IMR-90 (cell line): ENCODE measurements at regions not wholly inside any gene's neighbourhood (a gene's known extent, or its start where the extent isn't known, plus 50 kb on each side); places are given as distances from the start of the nearest gene placed in this dataset.

ENCODE experiments used
- BHLHE40 ChIP-seq: fragments of 150-350 bp; IDR thresholded peaks from 2 replicates; pipeline ENCODE4 v1.6.1; 2016; ENCODE audit warnings: mild to moderate bottlenecking, low read depth, low read length
- CEBPB ChIP-seq: IDR thresholded peaks from 2 replicates; pipeline ENCODE4 v1.6.1; 2012; ENCODE audit warnings: low read depth, low read length, improper control_type of control experiment
- CHD1 ChIP-seq: IDR thresholded peaks from 2 replicates; pipeline ENCODE4 v1.6.1; 2012; ENCODE audit warnings: low read depth, low read length, improper control_type of control experiment
- CTCF ChIP-seq: conservative IDR thresholded peaks from 2 replicates; pipeline ENCODE4 v1.5.1; 2012; ENCODE audit warnings: mild to moderate bottlenecking, low read depth, low read length, improper control_type of control experiment
- ELK1 ChIP-seq: fragments of 150-350 bp; IDR thresholded peaks from 2 replicates; pipeline ENCODE4 v1.6.1; 2016; ENCODE audit warnings: low read depth, mild to moderate bottlenecking, low read length, moderate library complexity, borderline replicate concordance
- MAFK ChIP-seq: IDR thresholded peaks from 2 replicates; pipeline ENCODE4 v1.6.1; 2012; ENCODE audit warnings: low read depth, low read length, improper control_type of control experiment
- MAZ ChIP-seq: IDR thresholded peaks from 2 replicates; pipeline ENCODE4 v1.6.1; 2012; ENCODE audit warnings: low read depth, mild to moderate bottlenecking, low read length, improper control_type of control experiment, moderate library complexity, borderline replicate concordance
- MXI1 ChIP-seq: IDR thresholded peaks from 2 replicates; pipeline ENCODE4 v1.6.1; 2012; ENCODE audit warnings: low read depth, mild to moderate bottlenecking, low read length, moderate library complexity, borderline replicate concordance
- POLR2A ChIP-seq: IDR thresholded peaks from 2 replicates; pipeline ENCODE4 v1.6.1; 2012; ENCODE audit warnings: mild to moderate bottlenecking, low read depth, low read length
- RFX5 ChIP-seq: IDR thresholded peaks from 2 replicates; pipeline ENCODE4 v1.8.0; 2012; ENCODE audit warnings: low read depth, mild to moderate bottlenecking, low read length, moderate library complexity
- USF2 ChIP-seq: fragments of 150-350 bp; IDR thresholded peaks from 2 replicates; pipeline ENCODE4 v1.6.1; 2017; ENCODE audit warnings: mild to moderate bottlenecking, antibody characterized with exemption, low read length, low read depth

GRCh38 chr2:236653863-236654262, 84.2 kb downstream of the ACKR3 start:
- TF ChIP-seq POLR2A, result no peak
- no peak for TF ChIP-seq CEBPB
- no peak for TF ChIP-seq MAZ
- TF ChIP-seq CTCF, result no peak
- no peak for TF ChIP-seq CHD1
- no peak for TF ChIP-seq MAFK
- TF ChIP-seq USF2, result no peak
- no peak for TF ChIP-seq RFX5
- no peak for TF ChIP-seq MXI1
- no peak for TF ChIP-seq ELK1
- no peak for TF ChIP-seq BHLHE40
